GM23338 (cell line): ENCODE measurements at regions not wholly inside any gene's neighbourhood (a gene's known extent, or its start where the extent isn't known, plus 50 kb on each side); places are given as distances from the start of the nearest gene placed in this dataset.

Experiments used
- ATAC-seq: fragments of 200-7000 bp; cut with Tn5 transposase; 3 replicates; pipeline ENCODE4 v1.9.1; 2020
- DNase-seq: peaks from one replicate; pipeline ENCODE4 v3.0.0-alpha.2; 2015; ENCODE audit warnings: low spot score
- H2AFZ ChIP-seq: fragments of 200-600 bp; sonication (generic); 2 replicates; pipeline ENCODE4 v1.8.0; 2016; ENCODE audit warnings: antibody characterized with exemption, mild to moderate bottlenecking, moderate library complexity
- H3F3A ChIP-seq: fragments of 200-600 bp; sonication (generic); replicated peaks from 2 replicates; pipeline ENCODE4 v1.8.0; 2017; ENCODE audit warnings: antibody characterized with exemption, mixed run types, low read depth
- H3K27ac ChIP-seq: fragments of 200-600 bp; sonication (generic); 2 replicates; pipeline ENCODE4 v1.6.1; 2016; ENCODE audit warnings: low read depth
- H3K27me3 ChIP-seq: fragments of 200-600 bp; sonication (generic); 2 replicates; pipeline ENCODE4 v1.8.0; 2016; ENCODE audit warnings: mild to moderate bottlenecking, mixed run types, moderate library complexity; ENCODE audit not compliant: insufficient read depth
- H3K36me3 ChIP-seq: fragments of 200-600 bp; sonication (generic); 2 replicates; pipeline ENCODE4 v1.8.0; 2016; ENCODE audit warnings: mild to moderate bottlenecking; ENCODE audit not compliant: insufficient read depth
- H3K4me1 ChIP-seq: fragments of 200-600 bp; sonication (generic); 2 replicates; pipeline ENCODE4 v1.8.0; 2016; ENCODE audit warnings: mild to moderate bottlenecking, moderate library complexity; ENCODE audit not compliant: insufficient read depth
- H3K4me2 ChIP-seq: fragments of 200-600 bp; sonication (generic); 2 replicates; pipeline ENCODE4 v1.7.1; 2017; ENCODE audit warnings: mixed run types
- H3K4me3 ChIP-seq: fragments of 200-600 bp; sonication (generic); 2 replicates; pipeline ENCODE4 v1.6.1; 2016; ENCODE audit warnings: mixed run types
- H3K79me2 ChIP-seq: fragments of 200-600 bp; sonication (generic); replicated peaks from 2 replicates; pipeline ENCODE4 v1.8.0; 2017; ENCODE audit warnings: mild to moderate bottlenecking; ENCODE audit not compliant: insufficient read depth
- H3K9me2 ChIP-seq: fragments of 200-600 bp; sonication (generic); 2 replicates; pipeline ENCODE4 v1.8.0; 2017; ENCODE audit not compliant: insufficient read depth
- H4K20me1 ChIP-seq: fragments of 200-600 bp; sonication (generic); replicated peaks from 2 replicates; pipeline ENCODE4 v1.8.0; 2017; ENCODE audit warnings: mild to moderate bottlenecking; ENCODE audit not compliant: insufficient read depth
- H3K27ac Mint-ChIP-seq: 2 replicates; pipeline ENCODE4 v1.8.0; 2020; ENCODE audit warnings: inconsistent platforms, mild to moderate bottlenecking, moderate library complexity, mixed read lengths
- H3K27me3 Mint-ChIP-seq: 3 replicates; pipeline ENCODE4 v1.8.0; 2022; ENCODE audit warnings: low read depth, mild to moderate bottlenecking, moderate library complexity, mixed read lengths, inconsistent platforms; ENCODE audit not compliant: insufficient read depth, poor library complexity
- H3K36me3 Mint-ChIP-seq: 3 replicates; pipeline ENCODE4 v1.8.0; 2021; ENCODE audit warnings: low read depth, mild to moderate bottlenecking, inconsistent platforms, moderate library complexity, mixed read lengths
- H3K4me1 Mint-ChIP-seq: 3 replicates; pipeline ENCODE4 v1.8.0; 2020; ENCODE audit warnings: mild to moderate bottlenecking, inconsistent platforms, mixed read lengths
- H3K4me3 Mint-ChIP-seq: 3 replicates; pipeline ENCODE4 v1.8.0; 2021; ENCODE audit warnings: moderate library complexity, mild to moderate bottlenecking, inconsistent platforms, mixed read lengths
- H3K9me3 Mint-ChIP-seq: 3 replicates; pipeline ENCODE4 v1.8.0; 2020; ENCODE audit warnings: moderate library complexity, mild to moderate bottlenecking, inconsistent platforms, mixed read lengths
- CREB1 ChIP-seq: fragments of 250-450 bp; sonication (Bioruptor Pico); IDR thresholded peaks from 2 replicates; pipeline ENCODE4 v1.5.0; 2020; ENCODE audit warnings: low read depth, mild to moderate bottlenecking, moderate library complexity
- EZH2phosphoT487 ChIP-seq: fragments of 200-600 bp; sonication (generic); IDR thresholded peaks from one replicate; pipeline ENCODE4 v1.8.1; 2018; ENCODE audit warnings: antibody characterized with exemption; ENCODE audit not compliant: unreplicated experiment
- POLR2AphosphoS5 ChIP-seq: IDR thresholded peaks from 2 replicates; pipeline ENCODE4 v1.6.1; 2016; ENCODE audit warnings: antibody characterized with exemption, low read depth
- REST ChIP-seq: IDR thresholded peaks from one replicate; pipeline ENCODE4 v1.6.1; 2018; ENCODE audit warnings: antibody characterized with exemption; ENCODE audit not compliant: unreplicated experiment
- ZNF114 ChIP-seq: fragments of 250-450 bp; sonication (Bioruptor Pico); IDR thresholded peaks from 2 replicates; pipeline ENCODE4 v1.5.0; 2020; ENCODE audit warnings: mild to moderate bottlenecking, moderate library complexity
- ZNF462 ChIP-seq: fragments of 250-450 bp; sonication (Bioruptor Pico); IDR thresholded peaks from 2 replicates; pipeline ENCODE4 v1.5.0; 2020; ENCODE audit warnings: mild to moderate bottlenecking, moderate library complexity
- TF ChIP-seq, protein P1 (sequence below): IDR thresholded peaks from 2 replicates; pipeline ENCODE4 v1.6.1; 2016; ENCODE audit warnings: antibody characterized with exemption

DNA sequence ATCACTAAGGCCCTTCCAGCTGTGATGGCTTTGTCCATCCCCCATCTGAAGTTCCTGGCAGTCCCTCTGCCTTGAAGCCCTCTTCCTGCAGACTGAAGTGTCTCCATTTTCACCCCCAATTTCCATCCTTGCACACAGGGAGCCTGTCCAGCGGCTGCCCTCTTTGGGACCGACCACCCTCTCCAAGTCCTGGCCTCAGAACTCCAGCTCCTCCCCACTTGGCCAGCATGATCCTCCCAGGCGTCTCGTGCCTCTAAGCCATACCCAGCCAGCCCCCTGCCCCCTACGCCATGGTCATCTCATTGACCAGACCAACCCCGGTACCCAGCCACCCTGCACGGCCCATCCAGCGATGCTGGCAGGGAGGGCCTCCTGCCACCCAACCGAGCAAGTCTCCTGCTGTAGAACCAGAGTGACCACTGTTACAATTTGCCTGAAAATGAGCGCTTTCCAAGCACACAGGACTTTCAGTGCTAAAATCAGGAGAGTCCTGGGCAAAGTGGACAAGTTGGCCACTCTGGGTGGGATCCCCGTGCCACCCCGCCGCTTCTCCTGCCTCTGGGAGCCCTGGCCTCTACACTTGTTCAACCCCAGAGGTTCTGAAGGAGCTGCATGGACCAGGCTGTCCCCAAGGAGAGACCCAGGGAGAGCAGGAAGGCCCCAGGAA lies 362.0 kb downstream of the SEC14L1 start (continued):
- TF ChIP-seq REST: no peak

- DNase-seq: no peak
These were observed 362.5 kb downstream of the SEC14L1 start for GRCh38 chr17:77503293-77503655.

More at GRCh38 chr17:77503293-77503655, 362.5 kb downstream of the SEC14L1 start:
- no peaks in the 10 kb centered on the region for H3K79me2 ChIP-seq
- H4K20me1 ChIP-seq: no peaks in the 10 kb centered on the region
- no peak overlapping the region for H3K4me3 Mint-ChIP-seq
- no peak for ATAC-seq
- no peak overlapping the region for H3K27ac Mint-ChIP-seq
- peaks cover 13% of the 10 kb centered on the region for H3K4me1 ChIP-seq
- TF ChIP-seq CREB1 (no peak), ZNF114 (CRISPR knock-in tag) (no peak), REST (no peak), ZNF462 (CRISPR knock-in tag) (no peak), EZH2phosphoT487 (no peak), POLR2AphosphoS5 (no peak)
- TF ChIP-seq, protein P1, sequence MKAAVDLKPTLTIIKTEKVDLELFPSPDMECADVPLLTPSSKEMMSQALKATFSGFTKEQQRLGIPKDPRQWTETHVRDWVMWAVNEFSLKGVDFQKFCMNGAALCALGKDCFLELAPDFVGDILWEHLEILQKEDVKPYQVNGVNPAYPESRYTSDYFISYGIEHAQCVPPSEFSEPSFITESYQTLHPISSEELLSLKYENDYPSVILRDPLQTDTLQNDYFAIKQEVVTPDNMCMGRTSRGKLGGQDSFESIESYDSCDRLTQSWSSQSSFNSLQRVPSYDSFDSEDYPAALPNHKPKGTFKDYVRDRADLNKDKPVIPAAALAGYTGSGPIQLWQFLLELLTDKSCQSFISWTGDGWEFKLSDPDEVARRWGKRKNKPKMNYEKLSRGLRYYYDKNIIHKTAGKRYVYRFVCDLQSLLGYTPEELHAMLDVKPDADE: no peak
- no peak overlapping the region for H3K4me2 ChIP-seq
- H3K27me3 Mint-ChIP-seq: peaks cover 27% of the 10 kb centered on the region
- H2AFZ ChIP-seq: no peak overlapping the region
- H3K27me3 ChIP-seq: no peaks in the 10 kb centered on the region
- no peak overlapping the region for H3K4me3 ChIP-seq
- no peaks in the 10 kb centered on the region for H3F3A ChIP-seq
- peaks cover 3% of the 10 kb centered on the region; the same call in 1 of the 2 replicates for H3K36me3 ChIP-seq
- H3K27ac ChIP-seq: no peak overlapping the region
- H3K9me2 ChIP-seq: no peaks in the 10 kb centered on the region
- H3K4me1 Mint-ChIP-seq: peaks cover 22% of the 10 kb centered on the region
- peaks cover 32% of the 10 kb centered on the region for H3K36me3 Mint-ChIP-seq
- peaks cover 5% of the 10 kb centered on the region; the same call in 2 of the 3 replicates for H3K9me3 Mint-ChIP-seq
